ENCODE measurements at regions not wholly inside any gene's neighbourhood (a gene's known extent, or its start where the extent isn't known, plus 50 kb on each side); places are given as distances from the start of the nearest gene placed in this dataset.

- no peak for DNase-seq (ENCODE audit: low spot score in 2 of 2)
- H3K27ac ChIP-seq: no peak overlapping the region
- no peak for TF ChIP-seq POLR2AphosphoS5 (IDR thresholded peaks at IDR 0.05)
- TF ChIP-seq CTCF (IDR thresholded peaks at IDR 0.05): no peak
- TF ChIP-seq POLR2A (IDR thresholded peaks at IDR 0.05): no peak
- H3K27me3 ChIP-seq: no peaks in the 10 kb centered on the region
- no peaks in the 10 kb centered on the region for H3K4me1 ChIP-seq
- H3K4me3 ChIP-seq: no peak overlapping the region
- H3K36me3 ChIP-seq: no peaks in the 10 kb centered on the region
- H3K9me3 ChIP-seq: no peaks in the 10 kb centered on the region
- intact Hi-C loops (cut with DNase I; ENCODE audit: low total_unique reads): no loop called here
Measured at GRCh38 chr4:85406185-85406584, 68.8 kb upstream of the ARHGAP24 start.

- H3K27me3 ChIP-seq: no peaks in the 10 kb centered on the region
- intact Hi-C loops (cut with DNase I; ENCODE audit: low total_unique reads): no loop called here
- H3K36me3 ChIP-seq: no peaks in the 10 kb centered on the region
- H3K9me3 ChIP-seq: no peaks in the 10 kb centered on the region
- no peak for DNase-seq (ENCODE audit: low spot score in 2 of 2)
- no peak overlapping the region for H3K4me3 ChIP-seq
- H3K4me1 ChIP-seq: no peaks in the 10 kb centered on the region
- TF ChIP-seq POLR2AphosphoS5 (IDR thresholded peaks at IDR 0.05) (no peak), POLR2A (IDR thresholded peaks at IDR 0.05) (no peak), CTCF (IDR thresholded peaks at IDR 0.05) (no peak)
- no peak overlapping the region for H3K27ac ChIP-seq
Measured at GRCh38 chr4:85407546-85407945, 67.4 kb upstream of the ARHGAP24 start.

- Histone ChIP-seq H3K36me3 (no peaks in the 10 kb centered on the region), H3K4me1 (no peaks in the 10 kb centered on the region), H3K4me3 (no peak overlapping the region), H3K27me3 (no peaks in the 10 kb centered on the region), H3K9me3 (no peaks in the 10 kb centered on the region), H3K27ac (no peak overlapping the region)
- intact Hi-C loops (cut with DNase I; ENCODE audit: low total_unique reads): no loop called here
- TF ChIP-seq CTCF (IDR thresholded peaks at IDR 0.05) (no peak), POLR2A (IDR thresholded peaks at IDR 0.05) (no peak), POLR2AphosphoS5 (IDR thresholded peaks at IDR 0.05) (no peak)
- no peak for DNase-seq (ENCODE audit: low spot score in 2 of 2)
Measured at GRCh38 chr4:85408301-85408700, 66.6 kb upstream of the ARHGAP24 start.

- intact Hi-C loops (cut with DNase I; ENCODE audit: low total_unique reads): no loop called here
- H3K27me3 ChIP-seq: no peaks in the 10 kb centered on the region
- TF ChIP-seq CTCF (IDR thresholded peaks at IDR 0.05) (no peak), POLR2AphosphoS5 (IDR thresholded peaks at IDR 0.05) (no peak), POLR2A (IDR thresholded peaks at IDR 0.05) (no peak)
Measured at GRCh38 chr4:85409251-85409650, 65.7 kb upstream of the ARHGAP24 start.

GRCh38 chr4:85411386-85411785, 63.6 kb upstream of the ARHGAP24 start:
- no peak for TF ChIP-seq CTCF (IDR thresholded peaks at IDR 0.05)
- no peak for TF ChIP-seq POLR2A (IDR thresholded peaks at IDR 0.05)
- TF ChIP-seq POLR2AphosphoS5 (IDR thresholded peaks at IDR 0.05): no peak
- DNase-seq (ENCODE audit: low spot score in 2 of 2): no peak
- intact Hi-C loops (cut with DNase I; ENCODE audit: low total_unique reads): no loop called here
- no peaks in the 10 kb centered on the region for H3K27me3 ChIP-seq
- no peak overlapping the region for H3K27ac ChIP-seq
- no peak overlapping the region for H3K4me3 ChIP-seq
- no peaks in the 10 kb centered on the region for H3K36me3 ChIP-seq
- no peaks in the 10 kb centered on the region for H3K9me3 ChIP-seq
- H3K4me1 ChIP-seq: no peaks in the 10 kb centered on the region

More at GRCh38 chr4:85409251-85409650, 65.7 kb upstream of the ARHGAP24 start:
- no peaks in the 10 kb centered on the region for H3K4me1 ChIP-seq
- H3K27ac ChIP-seq: no peak overlapping the region
- DNase-seq (ENCODE audit: low spot score in 2 of 2): no peak
- no peak overlapping the region for H3K4me3 ChIP-seq
- H3K36me3 ChIP-seq: no peaks in the 10 kb centered on the region
- H3K9me3 ChIP-seq: no peaks in the 10 kb centered on the region
